WI38 (cell line): ENCODE measurements at regions not wholly inside any gene's neighbourhood (a gene's known extent, or its start where the extent isn't known, plus 50 kb on each side); places are given as distances from the start of the nearest gene placed in this dataset.

Experiments
- H3K4me3 ChIP-seq: 2 replicates; pipeline ENCODE4 v1.5.1; 2011; ENCODE audit warnings: low read depth, mild to moderate bottlenecking, control low read depth, low read length
- TF ChIP-seq, protein P1 (sequence below): IDR thresholded peaks from 2 replicates; pipeline ENCODE4 v1.5.1; 2012; ENCODE audit warnings: low read depth, mild to moderate bottlenecking, control low read depth, low read length

- H3K4me3 ChIP-seq: no peak overlapping the region
- TF ChIP-seq, protein P1, sequence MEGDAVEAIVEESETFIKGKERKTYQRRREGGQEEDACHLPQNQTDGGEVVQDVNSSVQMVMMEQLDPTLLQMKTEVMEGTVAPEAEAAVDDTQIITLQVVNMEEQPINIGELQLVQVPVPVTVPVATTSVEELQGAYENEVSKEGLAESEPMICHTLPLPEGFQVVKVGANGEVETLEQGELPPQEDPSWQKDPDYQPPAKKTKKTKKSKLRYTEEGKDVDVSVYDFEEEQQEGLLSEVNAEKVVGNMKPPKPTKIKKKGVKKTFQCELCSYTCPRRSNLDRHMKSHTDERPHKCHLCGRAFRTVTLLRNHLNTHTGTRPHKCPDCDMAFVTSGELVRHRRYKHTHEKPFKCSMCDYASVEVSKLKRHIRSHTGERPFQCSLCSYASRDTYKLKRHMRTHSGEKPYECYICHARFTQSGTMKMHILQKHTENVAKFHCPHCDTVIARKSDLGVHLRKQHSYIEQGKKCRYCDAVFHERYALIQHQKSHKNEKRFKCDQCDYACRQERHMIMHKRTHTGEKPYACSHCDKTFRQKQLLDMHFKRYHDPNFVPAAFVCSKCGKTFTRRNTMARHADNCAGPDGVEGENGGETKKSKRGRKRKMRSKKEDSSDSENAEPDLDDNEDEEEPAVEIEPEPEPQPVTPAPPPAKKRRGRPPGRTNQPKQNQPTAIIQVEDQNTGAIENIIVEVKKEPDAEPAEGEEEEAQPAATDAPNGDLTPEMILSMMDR: no peak
Measured at GRCh38 chr2:128770143-128771085, 451.7 kb upstream of the HS6ST1 start.

DNA sequence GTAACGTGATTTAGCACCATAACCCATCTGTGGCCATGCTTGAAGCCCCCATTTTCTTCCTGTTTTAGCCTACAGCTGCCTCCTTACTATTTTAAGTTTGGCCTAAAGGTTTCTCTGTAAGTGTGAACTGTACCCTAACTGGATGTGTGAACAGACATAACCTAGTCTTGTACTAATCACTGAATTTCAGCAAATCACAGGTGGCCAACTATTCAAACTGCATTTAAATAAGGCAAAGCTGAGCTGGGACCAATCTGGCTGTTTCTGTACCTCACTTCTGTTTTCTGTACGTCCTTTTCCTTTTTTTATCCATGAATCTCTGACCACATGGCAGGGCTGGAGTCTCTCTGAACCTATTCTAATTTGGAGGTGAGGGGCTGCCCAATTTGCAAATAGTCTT lies 452.7 kb upstream of the HS6ST1 start:
- H3K4me3 ChIP-seq: no peak overlapping the region
- TF ChIP-seq, protein P1: no peak

DNA sequence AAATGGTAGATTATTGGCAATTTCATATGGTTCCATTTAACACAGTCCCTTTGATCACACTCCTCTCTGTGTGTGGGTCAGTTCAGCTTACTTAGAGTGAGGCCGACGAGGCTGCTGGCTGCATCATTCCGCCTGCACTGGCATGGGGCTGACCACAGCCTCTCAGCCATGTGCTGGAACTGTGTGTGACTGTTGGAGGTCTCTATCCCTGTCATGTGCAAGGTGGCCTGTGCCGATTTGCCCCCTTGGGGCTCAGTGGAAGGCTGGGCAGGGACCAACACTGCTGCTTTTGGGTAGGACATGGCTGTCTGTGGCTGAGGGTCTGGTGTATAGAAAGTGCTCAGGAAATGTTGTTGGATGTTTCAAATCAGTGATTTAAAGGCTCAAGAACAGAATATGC lies 454.0 kb upstream of the HS6ST1 start:
- H3K4me3 ChIP-seq: no peak overlapping the region

GRCh38 chr2:128773641-128774319 lies 455.1 kb upstream of the HS6ST1 start:
- H3K4me3 ChIP-seq: no peak overlapping the region
- TF ChIP-seq, protein P1: no peak

More for the DNA sequence above, 454.0 kb upstream of the HS6ST1 start:
- TF ChIP-seq, protein P1: no peak

DNA sequence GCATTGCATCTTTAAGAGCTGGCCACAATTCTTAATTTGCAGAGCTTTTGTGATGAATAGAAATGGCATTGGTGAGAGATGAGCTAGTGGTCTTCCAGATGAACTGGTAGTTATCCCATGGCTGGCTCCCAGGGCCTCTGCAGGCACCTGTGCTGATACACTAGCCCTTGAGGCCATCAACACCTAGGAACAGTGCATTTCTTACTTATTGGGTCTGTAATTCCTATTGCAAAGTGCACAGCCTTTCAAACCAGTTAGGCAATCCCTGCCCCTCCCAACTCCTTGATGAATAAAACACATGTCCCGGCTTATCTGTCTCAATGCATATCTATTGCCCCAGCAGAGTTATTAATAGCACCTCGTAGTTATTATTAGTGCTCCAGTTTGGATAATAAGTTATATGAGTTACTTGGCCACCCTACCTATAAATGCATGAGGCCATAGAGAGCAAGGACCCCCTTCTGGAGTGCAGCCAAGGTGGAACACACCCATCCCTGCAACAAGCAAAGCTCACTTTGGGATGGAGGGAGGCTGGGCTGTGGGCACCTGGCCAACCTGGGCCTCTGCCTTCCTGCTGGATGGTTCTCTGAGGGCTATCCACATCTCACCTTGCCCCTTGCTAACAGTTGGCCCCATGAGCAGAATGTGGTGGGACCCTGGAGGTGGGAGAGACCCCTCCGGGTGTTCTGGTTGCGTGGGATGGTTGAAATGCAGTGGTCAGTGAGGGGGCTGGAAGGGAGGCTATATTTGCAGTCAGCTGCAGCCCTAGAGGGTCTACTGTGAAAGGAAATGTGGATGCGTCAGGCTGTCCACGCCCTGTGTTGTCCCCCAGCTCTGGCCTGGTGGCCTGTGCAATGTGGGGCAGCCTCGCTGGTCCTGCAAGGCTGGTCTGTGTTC lies 455.9 kb upstream of the HS6ST1 start:
- TF ChIP-seq, protein P1: no peak
- H3K4me3 ChIP-seq: no peak overlapping the region

DNA sequence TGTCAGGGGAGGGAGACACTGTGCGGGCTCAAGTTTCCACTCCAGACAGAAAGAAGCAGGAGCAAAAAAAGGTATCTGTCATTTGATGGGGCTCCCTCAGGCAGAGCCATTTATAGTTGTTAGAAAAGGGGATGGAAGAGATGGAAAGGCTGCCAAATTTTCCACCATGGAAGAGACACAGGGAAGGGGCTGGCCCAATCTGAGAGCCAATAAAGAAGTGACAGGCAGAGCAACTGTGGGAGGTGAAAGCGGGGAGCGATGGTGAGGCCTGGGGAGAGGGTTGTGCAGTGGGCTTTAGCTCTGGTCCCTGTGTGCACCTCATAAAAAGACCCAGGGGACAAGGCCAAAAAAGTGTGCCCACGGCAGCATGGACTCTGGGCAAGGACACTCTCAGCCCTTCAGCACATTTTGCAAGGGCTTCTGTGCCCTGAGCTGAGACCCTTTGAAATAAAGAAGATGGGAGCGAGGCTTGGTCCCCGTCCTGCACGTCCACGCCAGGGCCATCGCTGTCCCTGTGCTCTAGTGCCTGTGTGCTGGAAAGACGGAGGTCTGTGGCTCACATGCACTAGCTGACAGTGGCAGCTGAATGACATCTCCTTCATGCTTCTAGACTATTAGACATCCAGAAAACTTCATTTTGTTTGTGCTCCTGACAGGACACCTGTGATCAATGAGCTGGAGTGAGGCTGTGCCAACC lies 456.7 kb upstream of the HS6ST1 start:
- H3K4me3 ChIP-seq: no peak overlapping the region
- TF ChIP-seq, protein P1: no peak
